Suprapubic skin (tissue), 4 donors: ENCODE measurements at regions not wholly inside any gene's neighbourhood (a gene's known extent, or its start where the extent isn't known, plus 50 kb on each side); places are given as distances from the start of the nearest gene placed in this dataset.
"Not testable (repeated sequence)": the region's sequence is repeated elsewhere in the genome, so short reads cannot be mapped to it uniquely, and the experiment has no call there.

Source experiments
- DNase-seq, 2 donors: peaks; one replicate each; pipeline ENCODE4 v3.0.0-alpha.2; 2019; ENCODE audit warnings: low spot score in 2 of 2
- H3K27ac ChIP-seq: fragments of 200-600 bp; sonication (generic); one replicate; pipeline ENCODE4 v1.5.1; 2019
- H3K27me3 ChIP-seq: fragments of 200-600 bp; sonication (generic); one replicate; pipeline ENCODE4 v1.5.1; 2019
- H3K36me3 ChIP-seq: fragments of 200-600 bp; sonication (generic); one replicate; pipeline ENCODE4 v1.5.1; 2019
- H3K4me1 ChIP-seq: fragments of 200-600 bp; sonication (generic); one replicate; pipeline ENCODE4 v1.5.1; 2019
- H3K4me3 ChIP-seq: fragments of 200-600 bp; sonication (generic); one replicate; pipeline ENCODE4 v1.5.1; 2019; ENCODE audit warnings: mild to moderate bottlenecking
- H3K9me3 ChIP-seq: fragments of 200-600 bp; sonication (generic); one replicate; pipeline ENCODE4 v1.5.1; 2019
- EP300 ChIP-seq: sonication (generic); formaldehyde crosslinking; IDR thresholded peaks from one replicate; pipeline ENCODE4 v1.6.1; 2017; ENCODE audit warnings: antibody characterized with exemption
- POLR2A ChIP-seq, 2 donors: fragments of 450-650 bp; IDR thresholded peaks; one replicate each; pipeline ENCODE4 v1.6.1; 2017; ENCODE audit warnings: antibody characterized with exemption in 2 of 2, mild to moderate bottlenecking in 2 of 2, moderate library complexity in 2 of 2
- POLR2AphosphoS5 ChIP-seq, 3 donors: sonication (generic); formaldehyde crosslinking; IDR thresholded peaks; one replicate each; pipeline ENCODE4 v1.6.1; 2017; ENCODE audit warnings: antibody characterized with exemption in 3 of 3
- WGBS: methylation state at CpG from one replicate; pipeline ENCODE4 v1.1.5; 2018; 5-methylcytosine and 5-hydroxymethylcytosine counted together
- TF ChIP-seq, protein P1 (sequence below), 2 donors: fragments of 200-600 bp in 1 of 2; fragments of 450-650 bp in 1 of 2; sonication (generic) in 1 of 2; IDR thresholded peaks; one replicate each; pipeline ENCODE4 v1.5.1; 2016 to 2019; ENCODE audit warnings: antibody characterized with exemption in 2 of 2, mild to moderate bottlenecking in 1 of 2, moderate library complexity in 1 of 2

DNA sequence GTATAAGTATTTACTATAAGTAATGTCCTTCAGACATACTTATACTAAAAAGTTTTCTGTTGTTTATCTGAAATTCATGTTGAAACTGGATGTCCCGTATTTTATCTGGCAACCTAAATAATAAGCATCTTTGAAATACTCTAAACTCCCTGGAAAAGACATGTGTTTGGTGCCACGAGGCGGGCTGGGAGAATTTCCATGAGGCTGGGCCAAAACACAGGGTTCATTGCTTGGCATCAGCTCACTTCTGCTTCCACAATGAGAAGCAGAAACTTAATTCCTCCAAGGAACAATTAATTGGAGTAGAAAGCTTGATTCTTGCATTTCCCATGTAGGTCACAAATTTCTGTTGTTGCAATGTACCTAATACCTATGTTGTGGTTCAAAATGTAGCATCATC, 110.2 kb downstream of the PSMG1 start:
- Histone ChIP-seq H3K36me3 (no peaks in the 10 kb centered on the region), H3K27me3 (no peaks in the 10 kb centered on the region), H3K27ac (peak overlapping the region; percentile 14), H3K4me1 (peaks cover 24% of the 10 kb centered on the region), H3K9me3 (no peaks in the 10 kb centered on the region), H3K4me3 (no peak overlapping the region)
- WGBS = 31% methylated on average over 3 of the region's 3 CpGs
- no peak for TF ChIP-seq EP300
- TF ChIP-seq POLR2AphosphoS5 (IDR thresholded peaks at IDR 0.05) = no peak
- TF ChIP-seq POLR2A (IDR thresholded peaks at IDR 0.05) = no peak
- TF ChIP-seq, protein P1, sequence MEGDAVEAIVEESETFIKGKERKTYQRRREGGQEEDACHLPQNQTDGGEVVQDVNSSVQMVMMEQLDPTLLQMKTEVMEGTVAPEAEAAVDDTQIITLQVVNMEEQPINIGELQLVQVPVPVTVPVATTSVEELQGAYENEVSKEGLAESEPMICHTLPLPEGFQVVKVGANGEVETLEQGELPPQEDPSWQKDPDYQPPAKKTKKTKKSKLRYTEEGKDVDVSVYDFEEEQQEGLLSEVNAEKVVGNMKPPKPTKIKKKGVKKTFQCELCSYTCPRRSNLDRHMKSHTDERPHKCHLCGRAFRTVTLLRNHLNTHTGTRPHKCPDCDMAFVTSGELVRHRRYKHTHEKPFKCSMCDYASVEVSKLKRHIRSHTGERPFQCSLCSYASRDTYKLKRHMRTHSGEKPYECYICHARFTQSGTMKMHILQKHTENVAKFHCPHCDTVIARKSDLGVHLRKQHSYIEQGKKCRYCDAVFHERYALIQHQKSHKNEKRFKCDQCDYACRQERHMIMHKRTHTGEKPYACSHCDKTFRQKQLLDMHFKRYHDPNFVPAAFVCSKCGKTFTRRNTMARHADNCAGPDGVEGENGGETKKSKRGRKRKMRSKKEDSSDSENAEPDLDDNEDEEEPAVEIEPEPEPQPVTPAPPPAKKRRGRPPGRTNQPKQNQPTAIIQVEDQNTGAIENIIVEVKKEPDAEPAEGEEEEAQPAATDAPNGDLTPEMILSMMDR (IDR thresholded peaks at IDR 0.05) = no peak
- no peak for DNase-seq

DNA sequence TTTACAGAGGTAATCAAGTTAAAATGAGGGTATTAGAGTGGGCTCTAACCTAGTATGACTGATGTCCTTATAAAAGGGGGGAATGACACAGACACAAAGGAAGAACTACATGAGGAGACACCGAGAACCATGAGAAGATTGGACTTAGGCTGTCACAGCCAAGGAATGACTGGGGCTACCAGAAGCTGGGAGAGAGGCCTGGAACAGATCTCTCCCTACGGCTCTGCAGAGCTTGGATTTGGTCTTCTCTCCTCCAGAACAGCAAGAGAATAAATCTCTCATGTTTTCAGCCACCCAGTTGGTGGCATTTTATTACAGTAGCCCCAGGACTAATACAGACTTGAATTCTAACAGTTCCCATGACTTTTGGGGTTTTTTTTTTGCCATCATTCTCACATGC, 110.8 kb downstream of the PSMG1 start:
- Histone ChIP-seq H3K4me1 (peaks cover 28% of the 10 kb centered on the region), H3K4me3 (no peak overlapping the region), H3K27ac (peak overlapping the region; percentile 14), H3K36me3 (no peaks in the 10 kb centered on the region), H3K9me3 (no peaks in the 10 kb centered on the region), H3K27me3 (no peaks in the 10 kb centered on the region)
- no peak for TF ChIP-seq POLR2AphosphoS5 (IDR thresholded peaks at IDR 0.05)
- TF ChIP-seq, protein P1 (IDR thresholded peaks at IDR 0.05) = no peak
- no peak for TF ChIP-seq EP300
- TF ChIP-seq POLR2A (IDR thresholded peaks at IDR 0.05) = no peak
- WGBS = 70% methylated on average over 2 of the region's 2 CpGs
- DNase-seq = no peak

DNA sequence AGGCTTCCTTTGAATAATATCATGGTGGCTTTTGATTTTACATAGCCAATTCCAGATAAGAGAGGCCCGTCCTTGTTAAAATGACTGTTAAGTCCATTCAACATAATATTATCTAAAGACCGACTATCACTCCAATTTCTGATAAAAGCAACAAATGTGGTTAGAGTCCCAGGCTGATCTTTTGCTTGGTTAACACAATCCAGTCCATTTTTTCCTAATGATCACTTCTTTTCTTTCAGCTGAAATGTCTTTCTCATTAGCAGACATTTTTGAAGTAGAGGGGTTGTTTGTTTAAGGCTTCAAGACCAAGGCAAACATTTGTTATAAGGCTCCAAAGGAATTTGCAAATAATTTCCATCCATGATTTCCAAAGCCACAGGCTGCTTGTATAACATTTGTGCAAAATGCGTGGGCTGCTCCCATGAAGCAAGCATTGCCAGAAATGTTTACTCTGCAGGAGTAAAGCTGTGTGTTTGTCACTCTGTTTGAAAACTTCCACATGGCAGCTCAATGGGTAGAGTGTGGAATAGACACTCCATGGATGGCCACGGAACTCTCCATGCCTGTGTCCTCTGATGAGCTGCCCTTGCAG, 111.5 kb downstream of the PSMG1 start:
- Histone ChIP-seq H3K9me3 (no peaks in the 10 kb centered on the region), H3K4me3 (no peak overlapping the region), H3K27ac (no peak overlapping the region), H3K27me3 (no peaks in the 10 kb centered on the region), H3K4me1 (peaks cover 28% of the 10 kb centered on the region), H3K36me3 (no peaks in the 10 kb centered on the region)
- no peak for DNase-seq
- TF ChIP-seq POLR2A (IDR thresholded peaks at IDR 0.05) (no peak), EP300 (no peak), POLR2AphosphoS5 (IDR thresholded peaks at IDR 0.05) (no peak)
- TF ChIP-seq, protein P1 (IDR thresholded peaks at IDR 0.05) = no peak
- 70% methylated on average over 3 of the region's 4 CpGs for whole genome bisulfite sequencing

DNA sequence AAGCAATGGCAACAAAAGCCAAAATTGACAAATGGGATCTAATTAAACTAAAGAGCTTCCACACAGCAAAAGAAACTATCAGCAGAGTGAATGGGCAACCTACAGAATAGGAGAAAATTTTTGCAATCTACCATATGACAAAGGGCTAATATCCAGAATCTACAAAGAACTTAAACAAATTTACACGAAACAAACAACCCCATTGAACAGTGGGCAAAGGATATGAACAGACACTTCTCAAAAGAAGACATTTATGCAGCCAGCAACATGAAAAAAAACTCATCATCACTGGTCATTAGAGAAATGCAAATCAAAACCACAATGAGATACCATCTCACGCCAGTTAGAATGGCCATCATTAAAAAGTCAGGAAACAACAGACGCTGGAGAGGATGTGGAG, 113.4 kb downstream of the PSMG1 start:
- H3K4me3 ChIP-seq, H3K36me3 ChIP-seq, H3K9me3 ChIP-seq, DNase-seq, H3K27ac ChIP-seq, H3K27me3 ChIP-seq: not testable (repeated sequence)
- 89% methylated on average over 3 of the region's 3 CpGs for WGBS
- H3K4me1 ChIP-seq = peaks cover 28% of the 10 kb centered on the region

DNA sequence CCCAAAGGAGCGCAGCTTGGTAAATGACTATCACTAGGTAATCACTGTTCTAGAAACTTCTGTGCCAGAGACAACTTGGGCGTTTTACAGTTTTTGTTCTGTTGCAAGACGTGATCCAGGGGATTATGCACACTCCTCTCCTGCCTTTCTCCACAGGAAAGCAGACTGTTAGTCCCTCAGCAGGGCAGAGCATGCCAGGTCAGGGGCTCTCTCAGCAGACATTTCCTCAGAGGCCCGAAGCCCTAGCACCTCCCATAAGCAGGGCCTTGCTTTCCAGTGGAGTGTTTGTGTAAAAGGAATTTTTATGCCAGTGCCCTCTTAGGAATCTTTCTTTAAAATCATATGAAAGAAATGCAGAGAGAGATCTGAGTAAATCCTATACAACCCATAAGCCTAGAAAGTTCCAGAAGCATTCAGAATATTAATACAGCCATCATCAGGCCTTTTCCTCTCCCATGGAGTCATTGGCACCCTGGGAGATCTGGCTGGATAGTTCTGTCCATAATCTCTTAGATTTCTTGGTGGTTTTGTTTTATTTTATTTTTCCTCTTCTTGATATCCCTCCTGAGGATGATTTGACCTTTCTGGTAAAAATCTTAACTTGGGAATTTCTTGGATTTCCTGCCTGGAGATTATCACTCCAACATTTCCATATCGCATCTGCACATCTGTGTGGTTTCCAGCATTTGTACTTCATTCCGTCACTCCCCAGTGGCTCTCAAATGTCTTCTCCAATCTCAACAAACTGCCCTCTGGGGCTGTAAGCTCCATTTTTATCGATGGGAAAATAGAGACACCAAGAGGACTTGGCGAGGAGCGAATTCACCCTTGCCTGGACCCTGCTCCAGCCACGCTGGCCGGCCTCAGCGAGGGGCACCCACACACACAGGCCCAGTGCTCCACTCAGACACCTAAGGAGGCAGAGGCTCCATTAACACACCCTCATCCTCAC, 116.1 kb downstream of the PSMG1 start:
- Histone ChIP-seq H3K27me3 (no peaks in the 10 kb centered on the region), H3K4me3 (no peak overlapping the region), H3K4me1 (peaks cover 9% of the 10 kb centered on the region), H3K27ac (no peak overlapping the region), H3K9me3 (no peaks in the 10 kb centered on the region), H3K36me3 (no peaks in the 10 kb centered on the region)
- 76% methylated on average over 12 of the region's 12 CpGs for WGBS
- no peak for DNase-seq
- no peak for TF ChIP-seq POLR2AphosphoS5 (IDR thresholded peaks at IDR 0.05)
- TF ChIP-seq, protein P1 (IDR thresholded peaks at IDR 0.05) = no peak
- TF ChIP-seq POLR2A (IDR thresholded peaks at IDR 0.05) = no peak
- TF ChIP-seq EP300 = no peak
